PFSK-1 (cell line): ENCODE measurements at regions not wholly inside any gene's neighbourhood (a gene's known extent, or its start where the extent isn't known, plus 50 kb on each side); places are given as distances from the start of the nearest gene placed in this dataset.

ENCODE experiments used
- FOXP2 ChIP-seq: optimal IDR thresholded peaks from 2 replicates; pipeline ENCODE3; 2011; ENCODE audit warnings: borderline replicate concordance, control low read depth, inconsistent platforms; ENCODE audit not compliant: insufficient read depth; ENCODE audit errors: extremely low read length, extremely low read depth
- POLR2AphosphoS5 ChIP-seq: IDR thresholded peaks from 2 replicates; pipeline ENCODE4 v1.6.1; 2012; ENCODE audit warnings: low read depth, mild to moderate bottlenecking, control low read depth, low read length, moderate library complexity
- SIN3A ChIP-seq: IDR thresholded peaks from 2 replicates; pipeline ENCODE4 v1.6.1; 2012; ENCODE audit warnings: mild to moderate bottlenecking, low read length, moderate library complexity, borderline replicate concordance; ENCODE audit not compliant: insufficient read depth
- TAF1 ChIP-seq: IDR thresholded peaks from 2 replicates; pipeline ENCODE4 v1.6.1; 2012; ENCODE audit warnings: low read length, control low read depth, borderline replicate concordance; ENCODE audit not compliant: insufficient read depth
- TF ChIP-seq, protein P1 (sequence below), 2 experiments: IDR thresholded peaks; 2 replicates each; pipeline versions ENCODE4 v1.6.1 to v1.8.0; 2011 to 2012; ENCODE audit warnings: low read depth in 2 of 2, low read length in 2 of 2, control low read depth in 1 of 2, inconsistent platforms in 1 of 2, mild to moderate bottlenecking in 1 of 2, moderate library complexity in 1 of 2; ENCODE audit not compliant: insufficient read depth in 1 of 2

DNA sequence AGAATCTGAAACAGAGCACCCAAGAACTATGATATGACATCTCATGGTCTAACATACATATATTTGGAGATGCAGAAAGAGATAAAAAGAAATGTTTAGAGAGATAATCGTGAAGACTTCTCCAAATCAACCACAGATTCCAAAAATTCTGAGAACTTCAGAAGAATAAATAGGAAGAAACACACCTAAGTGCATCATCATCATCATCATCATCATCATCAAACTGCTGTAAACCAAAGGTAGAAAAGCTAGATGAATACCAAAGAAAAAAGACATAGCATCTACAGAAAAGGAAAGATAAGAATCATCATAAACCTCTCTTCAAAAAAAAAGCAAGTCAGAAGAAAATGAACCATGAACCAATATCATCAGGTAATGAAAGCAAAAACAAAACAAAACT, 124.2 kb downstream of the PPP1R3A start:
- TF ChIP-seq FOXP2 (no peak), POLR2AphosphoS5 (no peak), SIN3A (no peak), TAF1 (no peak)

DNA sequence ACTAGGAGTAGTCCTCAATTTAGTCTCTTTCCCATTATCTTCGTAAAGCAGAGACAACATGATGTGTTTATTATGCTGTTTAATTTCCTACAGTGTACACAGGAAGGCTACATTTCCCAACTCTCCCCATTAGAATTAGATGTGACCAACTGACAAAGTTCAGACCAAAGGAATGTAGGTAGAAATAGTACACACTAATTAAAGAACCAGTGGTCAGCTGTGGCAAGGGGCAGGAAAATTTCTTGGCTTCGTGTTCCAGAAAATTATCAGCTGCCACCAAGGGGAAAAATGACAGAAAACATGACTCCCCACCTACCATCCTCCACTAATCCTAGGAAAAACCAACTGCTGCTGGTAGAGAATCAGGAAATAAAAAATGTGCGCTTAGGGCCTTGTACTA, 125.6 kb downstream of the PPP1R3A start:
- TF ChIP-seq, protein P1, sequence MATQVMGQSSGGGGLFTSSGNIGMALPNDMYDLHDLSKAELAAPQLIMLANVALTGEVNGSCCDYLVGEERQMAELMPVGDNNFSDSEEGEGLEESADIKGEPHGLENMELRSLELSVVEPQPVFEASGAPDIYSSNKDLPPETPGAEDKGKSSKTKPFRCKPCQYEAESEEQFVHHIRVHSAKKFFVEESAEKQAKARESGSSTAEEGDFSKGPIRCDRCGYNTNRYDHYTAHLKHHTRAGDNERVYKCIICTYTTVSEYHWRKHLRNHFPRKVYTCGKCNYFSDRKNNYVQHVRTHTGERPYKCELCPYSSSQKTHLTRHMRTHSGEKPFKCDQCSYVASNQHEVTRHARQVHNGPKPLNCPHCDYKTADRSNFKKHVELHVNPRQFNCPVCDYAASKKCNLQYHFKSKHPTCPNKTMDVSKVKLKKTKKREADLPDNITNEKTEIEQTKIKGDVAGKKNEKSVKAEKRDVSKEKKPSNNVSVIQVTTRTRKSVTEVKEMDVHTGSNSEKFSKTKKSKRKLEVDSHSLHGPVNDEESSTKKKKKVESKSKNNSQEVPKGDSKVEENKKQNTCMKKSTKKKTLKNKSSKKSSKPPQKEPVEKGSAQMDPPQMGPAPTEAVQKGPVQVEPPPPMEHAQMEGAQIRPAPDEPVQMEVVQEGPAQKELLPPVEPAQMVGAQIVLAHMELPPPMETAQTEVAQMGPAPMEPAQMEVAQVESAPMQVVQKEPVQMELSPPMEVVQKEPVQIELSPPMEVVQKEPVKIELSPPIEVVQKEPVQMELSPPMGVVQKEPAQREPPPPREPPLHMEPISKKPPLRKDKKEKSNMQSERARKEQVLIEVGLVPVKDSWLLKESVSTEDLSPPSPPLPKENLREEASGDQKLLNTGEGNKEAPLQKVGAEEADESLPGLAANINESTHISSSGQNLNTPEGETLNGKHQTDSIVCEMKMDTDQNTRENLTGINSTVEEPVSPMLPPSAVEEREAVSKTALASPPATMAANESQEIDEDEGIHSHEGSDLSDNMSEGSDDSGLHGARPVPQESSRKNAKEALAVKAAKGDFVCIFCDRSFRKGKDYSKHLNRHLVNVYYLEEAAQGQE (IDR thresholded peaks at IDR 0.05; ENCODE audit: insufficient read depth in 1 of 2, low read depth in 2 of 2, low read length in 2 of 2), result no peak
- TF ChIP-seq TAF1 (no peak), FOXP2 (no peak), SIN3A (no peak), POLR2AphosphoS5 (no peak)

DNA sequence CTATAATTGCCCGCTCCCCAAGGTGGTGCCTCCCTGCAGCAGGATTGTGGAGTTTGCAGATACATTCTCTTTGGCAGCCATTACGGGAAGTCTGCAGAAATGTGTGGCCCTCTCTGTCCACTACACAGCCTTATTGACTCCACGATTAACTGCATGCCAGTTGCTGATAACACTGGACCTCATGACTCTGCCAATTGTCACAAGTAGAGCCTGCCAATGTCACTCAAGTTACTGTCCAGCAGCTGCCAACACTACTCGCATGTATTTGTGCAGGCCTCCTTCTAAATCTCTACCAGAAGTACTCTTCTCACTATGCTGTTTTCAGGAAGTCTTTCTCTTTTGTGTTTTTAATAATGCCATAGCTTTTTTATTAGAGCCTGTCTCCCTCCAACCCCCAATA, 128.8 kb downstream of the PPP1R3A start:
- TF ChIP-seq POLR2AphosphoS5 (no peak), SIN3A (no peak), TAF1 (no peak), FOXP2 (no peak)
- TF ChIP-seq, protein P1 (IDR thresholded peaks at IDR 0.05; ENCODE audit: insufficient read depth in 1 of 2, low read depth in 2 of 2, low read length in 2 of 2), result no peak

DNA sequence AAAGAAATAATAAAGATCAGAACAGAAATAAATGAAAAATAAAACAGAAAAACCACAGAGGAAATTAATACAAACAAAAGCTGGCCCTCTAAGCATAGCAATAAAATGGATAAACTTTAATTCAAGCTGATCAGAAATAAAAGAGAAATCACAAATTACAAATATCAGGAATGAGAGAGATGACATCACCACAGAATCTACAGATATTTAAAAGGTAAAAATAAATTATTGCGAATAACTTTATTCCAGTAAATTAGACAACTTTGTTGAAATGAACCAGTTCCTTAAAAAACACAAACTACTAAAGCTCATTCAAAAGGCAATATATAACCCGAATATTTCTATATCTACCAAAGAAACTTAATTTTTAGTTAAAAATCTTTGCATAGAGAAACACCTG, 131.7 kb downstream of the PPP1R3A start:
- TF ChIP-seq POLR2AphosphoS5 (no peak), TAF1 (no peak), SIN3A (no peak)
- TF ChIP-seq, protein P1 (IDR thresholded peaks at IDR 0.05; ENCODE audit: insufficient read depth in 1 of 2, low read depth in 2 of 2, low read length in 2 of 2), result no peak

DNA sequence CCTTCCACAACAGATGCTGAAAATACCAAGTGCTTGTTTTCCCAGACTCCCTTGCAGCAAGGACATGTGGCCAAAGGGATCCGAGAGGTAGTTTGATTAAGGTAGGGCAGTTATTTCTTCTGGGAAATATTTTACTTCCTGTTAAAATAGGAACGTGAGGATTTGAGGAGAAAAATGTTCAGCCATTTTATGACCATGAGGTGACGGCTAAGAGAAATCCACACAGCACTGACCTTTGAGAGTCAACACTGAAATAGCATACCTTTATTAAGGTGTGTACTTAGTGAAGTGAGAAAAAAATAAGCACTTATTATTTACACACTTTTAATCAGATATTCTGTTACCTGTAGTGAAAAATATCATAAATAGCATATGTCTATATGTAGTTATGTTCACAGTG, 133.9 kb downstream of the PPP1R3A start:
- TF ChIP-seq TAF1 (no peak), FOXP2 (no peak), POLR2AphosphoS5 (no peak), SIN3A (no peak)
- TF ChIP-seq, protein P1 (IDR thresholded peaks at IDR 0.05; ENCODE audit: insufficient read depth in 1 of 2, low read depth in 2 of 2, low read length in 2 of 2), result no peak
